ENCODE measurements at regions not wholly inside any gene's neighbourhood (a gene's known extent, or its start where the extent isn't known, plus 50 kb on each side); places are given as distances from the start of the nearest gene placed in this dataset.

GRCh38 chr16:54715011-54715410 lies 215.7 kb upstream of the IRX5 start:
- H3K27me3 ChIP-seq (ENCODE audit: control insufficient read depth, insufficient read depth, low read length, poor library complexity, severe bottlenecking), result no peaks in the 10 kb centered on the region
- H3K9me3 ChIP-seq (ENCODE audit: control insufficient read depth, low read length), result no peaks in the 10 kb centered on the region
- no peaks in the 10 kb centered on the region for H3K36me3 ChIP-seq (ENCODE audit: control insufficient read depth, insufficient read depth, low read length)
- no peak overlapping the region for H3K27ac ChIP-seq (ENCODE audit: insufficient read depth, low read depth, low read length, poor library complexity, severe bottlenecking)
- H3K4me3 ChIP-seq (ENCODE audit: insufficient read depth, low read depth, low read length), result no peak overlapping the region
- H3K4me1 ChIP-seq (ENCODE audit: control insufficient read depth, insufficient read depth, low read length), result no peaks in the 10 kb centered on the region

GRCh38 chr16:54712866-54713265 lies 217.8 kb upstream of the IRX5 start:
- H3K27me3 ChIP-seq (ENCODE audit: control insufficient read depth, insufficient read depth, low read length, poor library complexity, severe bottlenecking), result no peaks in the 10 kb centered on the region
- 91 to 96% methylated on average over 2 of the region's 2 CpGs for WGBS, 2 experiments
- H3K27ac ChIP-seq (ENCODE audit: insufficient read depth, low read depth, low read length, poor library complexity, severe bottlenecking), result no peak overlapping the region
- H3K4me1 ChIP-seq (ENCODE audit: control insufficient read depth, insufficient read depth, low read length), result no peaks in the 10 kb centered on the region
- no peaks in the 10 kb centered on the region for H3K9me3 ChIP-seq (ENCODE audit: control insufficient read depth, low read length)
- H3K4me3 ChIP-seq (ENCODE audit: insufficient read depth, low read depth, low read length), result no peak overlapping the region
- no peaks in the 10 kb centered on the region for H3K36me3 ChIP-seq (ENCODE audit: control insufficient read depth, insufficient read depth, low read length)

GRCh38 chr16:54707813-54708212 lies 222.9 kb upstream of the IRX5 start:
- Histone ChIP-seq H3K9me3 (ENCODE audit: control insufficient read depth, low read length) (no peaks in the 10 kb centered on the region), H3K4me3 (ENCODE audit: insufficient read depth, low read depth, low read length) (no peak overlapping the region), H3K4me1 (ENCODE audit: control insufficient read depth, insufficient read depth, low read length) (no peaks in the 10 kb centered on the region), H3K27me3 (ENCODE audit: control insufficient read depth, insufficient read depth, low read length, poor library complexity, severe bottlenecking) (no peaks in the 10 kb centered on the region), H3K36me3 (ENCODE audit: control insufficient read depth, insufficient read depth, low read length) (no peaks in the 10 kb centered on the region), H3K27ac (ENCODE audit: insufficient read depth, low read depth, low read length, poor library complexity, severe bottlenecking) (no peak overlapping the region)
- WGBS, 2 experiments, result 94 to 100% methylated on average over 1 of the region's 2 CpGs

- no peak overlapping the region for H3K4me3 ChIP-seq (ENCODE audit: insufficient read depth, low read depth, low read length)
- no peaks in the 10 kb centered on the region for H3K9me3 ChIP-seq (ENCODE audit: control insufficient read depth, low read length)
- no peaks in the 10 kb centered on the region for H3K27me3 ChIP-seq (ENCODE audit: control insufficient read depth, insufficient read depth, low read length, poor library complexity, severe bottlenecking)
- H3K36me3 ChIP-seq (ENCODE audit: control insufficient read depth, insufficient read depth, low read length), result no peaks in the 10 kb centered on the region
- no peak overlapping the region for H3K27ac ChIP-seq (ENCODE audit: insufficient read depth, low read depth, low read length, poor library complexity, severe bottlenecking)
- H3K4me1 ChIP-seq (ENCODE audit: control insufficient read depth, insufficient read depth, low read length), result no peaks in the 10 kb centered on the region
- 80 to 100% methylated on average over 1 of the region's 2 CpGs for WGBS, 2 experiments
These were observed 224.3 kb upstream of the IRX5 start for GRCh38 chr16:54706406-54706805.

- Histone ChIP-seq H3K36me3 (ENCODE audit: control insufficient read depth, insufficient read depth, low read length) (no peaks in the 10 kb centered on the region), H3K27me3 (ENCODE audit: control insufficient read depth, insufficient read depth, low read length, poor library complexity, severe bottlenecking) (no peaks in the 10 kb centered on the region), H3K4me1 (ENCODE audit: control insufficient read depth, insufficient read depth, low read length) (no peaks in the 10 kb centered on the region), H3K9me3 (ENCODE audit: control insufficient read depth, low read length) (no peaks in the 10 kb centered on the region), H3K27ac (ENCODE audit: insufficient read depth, low read depth, low read length, poor library complexity, severe bottlenecking) (no peak overlapping the region), H3K4me3 (ENCODE audit: insufficient read depth, low read depth, low read length) (no peak overlapping the region)
- 91 to 94% methylated on average over 9 of the region's 9 CpGs for WGBS, 2 experiments
These were observed 227.3 kb upstream of the IRX5 start for GRCh38 chr16:54703339-54703738.

GRCh38 chr16:54699656-54700055 lies 231.0 kb upstream of the IRX5 start:
- Histone ChIP-seq H3K27ac (ENCODE audit: insufficient read depth, low read depth, low read length, poor library complexity, severe bottlenecking) (no peak overlapping the region), H3K9me3 (ENCODE audit: control insufficient read depth, low read length) (no peaks in the 10 kb centered on the region), H3K27me3 (ENCODE audit: control insufficient read depth, insufficient read depth, low read length, poor library complexity, severe bottlenecking) (no peaks in the 10 kb centered on the region), H3K4me1 (ENCODE audit: control insufficient read depth, insufficient read depth, low read length) (no peaks in the 10 kb centered on the region), H3K4me3 (ENCODE audit: insufficient read depth, low read depth, low read length) (no peak overlapping the region), H3K36me3 (ENCODE audit: control insufficient read depth, insufficient read depth, low read length) (no peaks in the 10 kb centered on the region)
- WGBS, 2 experiments, result 92 to 94% methylated on average over 5 to 6 of the region's 6 CpGs

- H3K4me3 ChIP-seq (ENCODE audit: insufficient read depth, low read depth, low read length), result no peak overlapping the region
- H3K36me3 ChIP-seq (ENCODE audit: control insufficient read depth, insufficient read depth, low read length), result no peaks in the 10 kb centered on the region
- 93 to 95% methylated on average over 7 to 8 of the region's 8 CpGs for WGBS, 2 experiments
- no peak overlapping the region for H3K27ac ChIP-seq (ENCODE audit: insufficient read depth, low read depth, low read length, poor library complexity, severe bottlenecking)
- no peaks in the 10 kb centered on the region for H3K4me1 ChIP-seq (ENCODE audit: control insufficient read depth, insufficient read depth, low read length)
- H3K27me3 ChIP-seq (ENCODE audit: control insufficient read depth, insufficient read depth, low read length, poor library complexity, severe bottlenecking), result no peaks in the 10 kb centered on the region
- no peaks in the 10 kb centered on the region for H3K9me3 ChIP-seq (ENCODE audit: control insufficient read depth, low read length)
These were observed 233.0 kb upstream of the IRX5 start for GRCh38 chr16:54697677-54698076.

- H3K27me3 ChIP-seq (ENCODE audit: control insufficient read depth, insufficient read depth, low read length, poor library complexity, severe bottlenecking), result no peaks in the 10 kb centered on the region
- WGBS, 2 experiments, result 90 to 91% methylated on average over 9 of the region's 9 CpGs
- no peaks in the 10 kb centered on the region for H3K4me1 ChIP-seq (ENCODE audit: control insufficient read depth, insufficient read depth, low read length)
- no peaks in the 10 kb centered on the region for H3K36me3 ChIP-seq (ENCODE audit: control insufficient read depth, insufficient read depth, low read length)
- H3K9me3 ChIP-seq (ENCODE audit: control insufficient read depth, low read length), result no peaks in the 10 kb centered on the region
- H3K27ac ChIP-seq (ENCODE audit: insufficient read depth, low read depth, low read length, poor library complexity, severe bottlenecking), result no peak overlapping the region
- no peak overlapping the region for H3K4me3 ChIP-seq (ENCODE audit: insufficient read depth, low read depth, low read length)
These were observed 233.7 kb upstream of the IRX5 start for GRCh38 chr16:54696970-54697369.

- 94 to 96% methylated on average over 8 of the region's 8 CpGs for WGBS, 2 experiments
- no peak overlapping the region for H3K27ac ChIP-seq (ENCODE audit: insufficient read depth, low read depth, low read length, poor library complexity, severe bottlenecking)
- no peaks in the 10 kb centered on the region for H3K4me1 ChIP-seq (ENCODE audit: control insufficient read depth, insufficient read depth, low read length)
- no peaks in the 10 kb centered on the region for H3K9me3 ChIP-seq (ENCODE audit: control insufficient read depth, low read length)
- H3K27me3 ChIP-seq (ENCODE audit: control insufficient read depth, insufficient read depth, low read length, poor library complexity, severe bottlenecking), result no peaks in the 10 kb centered on the region
- no peak overlapping the region for H3K4me3 ChIP-seq (ENCODE audit: insufficient read depth, low read depth, low read length)
- H3K36me3 ChIP-seq (ENCODE audit: control insufficient read depth, insufficient read depth, low read length), result no peaks in the 10 kb centered on the region
These were observed 234.1 kb upstream of the IRX5 start for GRCh38 chr16:54696522-54696921.

- no peaks in the 10 kb centered on the region for H3K27me3 ChIP-seq (ENCODE audit: control insufficient read depth, insufficient read depth, low read length, poor library complexity, severe bottlenecking)
- no peak overlapping the region for H3K4me3 ChIP-seq (ENCODE audit: insufficient read depth, low read depth, low read length)
- H3K4me1 ChIP-seq (ENCODE audit: control insufficient read depth, insufficient read depth, low read length), result no peaks in the 10 kb centered on the region
- H3K36me3 ChIP-seq (ENCODE audit: control insufficient read depth, insufficient read depth, low read length), result no peaks in the 10 kb centered on the region
- no peaks in the 10 kb centered on the region for H3K9me3 ChIP-seq (ENCODE audit: control insufficient read depth, low read length)
- no peak overlapping the region for H3K27ac ChIP-seq (ENCODE audit: insufficient read depth, low read depth, low read length, poor library complexity, severe bottlenecking)
- WGBS, 2 experiments, result 90 to 92% methylated on average over 2 of the region's 2 CpGs
These were observed 236.0 kb upstream of the IRX5 start for GRCh38 chr16:54694651-54695050.

GRCh38 chr16:54693864-54694263 lies 236.8 kb upstream of the IRX5 start:
- H3K4me1 ChIP-seq (ENCODE audit: control insufficient read depth, insufficient read depth, low read length), result no peaks in the 10 kb centered on the region
- no peaks in the 10 kb centered on the region for H3K27me3 ChIP-seq (ENCODE audit: control insufficient read depth, insufficient read depth, low read length, poor library complexity, severe bottlenecking)
- no peaks in the 10 kb centered on the region for H3K9me3 ChIP-seq (ENCODE audit: control insufficient read depth, low read length)
- no peaks in the 10 kb centered on the region for H3K36me3 ChIP-seq (ENCODE audit: control insufficient read depth, insufficient read depth, low read length)
- H3K4me3 ChIP-seq (ENCODE audit: insufficient read depth, low read depth, low read length), result no peak overlapping the region
- H3K27ac ChIP-seq (ENCODE audit: insufficient read depth, low read depth, low read length, poor library complexity, severe bottlenecking), result no peak overlapping the region

All from ectodermal cell (in vitro differentiated cells).